ENCODE measurements at regions not wholly inside any gene's neighbourhood (a gene's known extent, or its start where the extent isn't known, plus 50 kb on each side); places are given as distances from the start of the nearest gene placed in this dataset.

DNA sequence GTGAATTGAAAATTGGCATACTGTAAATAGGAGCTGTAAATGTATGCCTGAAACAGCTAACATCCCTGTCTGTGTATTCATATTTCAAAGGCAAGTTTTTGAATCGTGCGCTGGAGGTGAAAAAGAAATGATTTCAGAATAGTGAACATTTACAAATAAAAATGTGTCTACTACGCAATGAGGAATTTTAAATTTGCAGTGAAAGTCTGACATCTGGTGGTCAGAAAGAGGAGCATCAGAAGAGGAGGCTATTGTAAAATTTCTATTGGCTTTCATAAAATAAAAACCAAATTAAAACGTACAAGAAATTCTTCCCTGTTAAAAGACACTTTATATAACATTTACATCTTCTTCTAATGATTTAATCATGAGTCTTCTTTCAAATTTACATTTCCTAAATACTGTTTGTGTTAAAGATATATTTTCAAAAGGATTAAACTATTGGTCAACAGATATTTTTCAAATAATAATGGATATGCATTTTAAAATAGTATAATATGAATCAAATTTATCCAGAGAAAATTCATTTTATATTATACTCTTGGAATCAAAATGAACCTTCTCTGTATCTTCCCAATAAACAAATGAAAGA lies 113.7 kb upstream of the RRP15 start:
- no peak for DNase-seq (ENCODE audit: low read depth in 1 of 2, low spot score in 1 of 2)
- Histone ChIP-seq H3K27me3 (ENCODE audit: insufficient read depth, poor library complexity, severe bottlenecking) (peaks cover 15% of the 10 kb centered on the region), H3K4me3 (replicated peaks; ENCODE audit: insufficient read depth, low read length) (no peak overlapping the region), H3K27ac (replicated peaks) (no peak overlapping the region)
- no peak for TF ChIP-seq GABPA (IDR thresholded peaks at IDR 0.05; ENCODE audit: low read depth)
- TF ChIP-seq, protein P1, sequence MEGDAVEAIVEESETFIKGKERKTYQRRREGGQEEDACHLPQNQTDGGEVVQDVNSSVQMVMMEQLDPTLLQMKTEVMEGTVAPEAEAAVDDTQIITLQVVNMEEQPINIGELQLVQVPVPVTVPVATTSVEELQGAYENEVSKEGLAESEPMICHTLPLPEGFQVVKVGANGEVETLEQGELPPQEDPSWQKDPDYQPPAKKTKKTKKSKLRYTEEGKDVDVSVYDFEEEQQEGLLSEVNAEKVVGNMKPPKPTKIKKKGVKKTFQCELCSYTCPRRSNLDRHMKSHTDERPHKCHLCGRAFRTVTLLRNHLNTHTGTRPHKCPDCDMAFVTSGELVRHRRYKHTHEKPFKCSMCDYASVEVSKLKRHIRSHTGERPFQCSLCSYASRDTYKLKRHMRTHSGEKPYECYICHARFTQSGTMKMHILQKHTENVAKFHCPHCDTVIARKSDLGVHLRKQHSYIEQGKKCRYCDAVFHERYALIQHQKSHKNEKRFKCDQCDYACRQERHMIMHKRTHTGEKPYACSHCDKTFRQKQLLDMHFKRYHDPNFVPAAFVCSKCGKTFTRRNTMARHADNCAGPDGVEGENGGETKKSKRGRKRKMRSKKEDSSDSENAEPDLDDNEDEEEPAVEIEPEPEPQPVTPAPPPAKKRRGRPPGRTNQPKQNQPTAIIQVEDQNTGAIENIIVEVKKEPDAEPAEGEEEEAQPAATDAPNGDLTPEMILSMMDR (IDR thresholded peaks at IDR 0.05; ENCODE audit: insufficient read depth, low read length): peak; percentile 49

DNA sequence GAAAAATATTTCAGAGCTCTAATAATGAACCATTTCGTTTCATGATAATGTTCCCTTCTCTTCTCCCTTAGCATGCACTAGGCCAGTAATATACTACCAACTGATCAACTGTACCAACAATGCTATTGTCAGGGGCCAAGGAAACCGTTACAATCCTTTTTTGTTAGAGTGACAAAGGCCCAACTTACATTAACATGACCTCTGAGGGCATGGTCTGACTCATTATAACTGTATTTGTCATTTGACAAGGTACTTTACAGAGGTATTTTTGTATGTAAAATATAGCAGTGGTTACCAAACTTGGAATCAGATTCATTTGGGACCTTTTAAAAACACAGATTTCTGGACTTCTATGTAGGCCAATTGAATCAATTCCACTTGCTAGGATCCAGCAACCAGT lies 102.6 kb upstream of the RRP15 start:
- Histone ChIP-seq H3K27ac (replicated peaks) (no peak overlapping the region), H3K4me3 (replicated peaks; ENCODE audit: insufficient read depth, low read length) (no peak overlapping the region), H3K27me3 (ENCODE audit: insufficient read depth, poor library complexity, severe bottlenecking) (no peaks in the 10 kb centered on the region)
- DNase-seq (ENCODE audit: low read depth in 1 of 2, low spot score in 1 of 2): no peak
- TF ChIP-seq GABPA (IDR thresholded peaks at IDR 0.05; ENCODE audit: low read depth): no peak
- TF ChIP-seq, protein P1 (IDR thresholded peaks at IDR 0.05; ENCODE audit: insufficient read depth, low read length): no peak

DNA sequence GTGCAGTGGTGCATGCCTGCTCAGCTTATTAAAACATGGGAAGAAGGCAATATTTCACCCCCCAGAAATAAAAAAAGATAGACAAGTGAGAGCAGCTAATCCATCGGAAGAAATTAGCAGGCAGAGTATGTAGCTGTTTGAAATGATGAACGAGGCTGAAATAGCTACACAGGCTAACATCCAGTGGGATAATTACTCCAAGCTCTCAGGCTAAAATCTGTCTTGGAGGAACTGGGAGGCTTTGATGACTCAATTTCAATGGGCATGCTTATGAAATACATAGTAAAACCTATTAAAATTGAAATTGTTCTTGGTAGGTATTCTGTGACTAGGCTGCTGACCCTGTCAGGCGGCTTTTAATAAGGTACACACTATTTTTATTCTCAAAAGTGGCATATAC lies 84.1 kb upstream of the RRP15 start:
- Histone ChIP-seq H3K27ac (replicated peaks) (no peak overlapping the region), H3K4me3 (replicated peaks; ENCODE audit: insufficient read depth, low read length) (no peak overlapping the region), H3K27me3 (ENCODE audit: insufficient read depth, poor library complexity, severe bottlenecking) (no peaks in the 10 kb centered on the region)
- DNase-seq (ENCODE audit: low read depth in 1 of 2, low spot score in 1 of 2): no peak
- TF ChIP-seq, protein P1 (IDR thresholded peaks at IDR 0.05; ENCODE audit: insufficient read depth, low read length): no peak
- TF ChIP-seq SPI1 (IDR thresholded peaks at IDR 0.05; ENCODE audit: borderline replicate concordance, low read depth) (no peak), GABPA (IDR thresholded peaks at IDR 0.05; ENCODE audit: low read depth) (no peak), POLR2AphosphoS5 (IDR thresholded peaks at IDR 0.05; ENCODE audit: low read depth) (no peak)
- TF ChIP-seq, protein P2, sequence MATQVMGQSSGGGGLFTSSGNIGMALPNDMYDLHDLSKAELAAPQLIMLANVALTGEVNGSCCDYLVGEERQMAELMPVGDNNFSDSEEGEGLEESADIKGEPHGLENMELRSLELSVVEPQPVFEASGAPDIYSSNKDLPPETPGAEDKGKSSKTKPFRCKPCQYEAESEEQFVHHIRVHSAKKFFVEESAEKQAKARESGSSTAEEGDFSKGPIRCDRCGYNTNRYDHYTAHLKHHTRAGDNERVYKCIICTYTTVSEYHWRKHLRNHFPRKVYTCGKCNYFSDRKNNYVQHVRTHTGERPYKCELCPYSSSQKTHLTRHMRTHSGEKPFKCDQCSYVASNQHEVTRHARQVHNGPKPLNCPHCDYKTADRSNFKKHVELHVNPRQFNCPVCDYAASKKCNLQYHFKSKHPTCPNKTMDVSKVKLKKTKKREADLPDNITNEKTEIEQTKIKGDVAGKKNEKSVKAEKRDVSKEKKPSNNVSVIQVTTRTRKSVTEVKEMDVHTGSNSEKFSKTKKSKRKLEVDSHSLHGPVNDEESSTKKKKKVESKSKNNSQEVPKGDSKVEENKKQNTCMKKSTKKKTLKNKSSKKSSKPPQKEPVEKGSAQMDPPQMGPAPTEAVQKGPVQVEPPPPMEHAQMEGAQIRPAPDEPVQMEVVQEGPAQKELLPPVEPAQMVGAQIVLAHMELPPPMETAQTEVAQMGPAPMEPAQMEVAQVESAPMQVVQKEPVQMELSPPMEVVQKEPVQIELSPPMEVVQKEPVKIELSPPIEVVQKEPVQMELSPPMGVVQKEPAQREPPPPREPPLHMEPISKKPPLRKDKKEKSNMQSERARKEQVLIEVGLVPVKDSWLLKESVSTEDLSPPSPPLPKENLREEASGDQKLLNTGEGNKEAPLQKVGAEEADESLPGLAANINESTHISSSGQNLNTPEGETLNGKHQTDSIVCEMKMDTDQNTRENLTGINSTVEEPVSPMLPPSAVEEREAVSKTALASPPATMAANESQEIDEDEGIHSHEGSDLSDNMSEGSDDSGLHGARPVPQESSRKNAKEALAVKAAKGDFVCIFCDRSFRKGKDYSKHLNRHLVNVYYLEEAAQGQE (IDR thresholded peaks at IDR 0.05; ENCODE audit: insufficient replicate concordance, low read depth): no peak

DNA sequence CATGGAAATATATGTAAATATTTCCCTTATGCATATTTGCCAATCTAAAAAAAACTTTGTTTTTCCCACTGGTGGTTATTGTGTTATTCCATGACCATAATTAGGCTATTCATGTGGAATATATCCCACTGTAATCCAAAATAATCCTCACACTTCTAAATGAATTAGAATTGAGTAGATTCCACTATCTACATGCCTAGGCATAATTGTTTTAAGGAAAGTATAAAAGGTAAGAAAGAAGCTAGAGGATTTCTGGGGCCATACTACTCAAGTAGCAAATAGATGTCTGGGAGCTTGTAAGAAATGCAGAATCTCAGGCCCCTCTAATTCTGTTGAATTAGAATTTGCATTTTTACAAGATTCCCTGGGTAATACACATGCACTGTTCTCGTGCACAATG lies 83.5 kb upstream of the RRP15 start:
- no peaks in the 10 kb centered on the region for H3K27me3 ChIP-seq (ENCODE audit: insufficient read depth, poor library complexity, severe bottlenecking)
- H3K27ac ChIP-seq (replicated peaks): no peak overlapping the region
- H3K4me3 ChIP-seq (replicated peaks; ENCODE audit: insufficient read depth, low read length): no peak overlapping the region
- no peak for DNase-seq (ENCODE audit: low read depth in 1 of 2, low spot score in 1 of 2)
- TF ChIP-seq, protein P2 (IDR thresholded peaks at IDR 0.05; ENCODE audit: insufficient replicate concordance, low read depth): no peak
- TF ChIP-seq GABPA (IDR thresholded peaks at IDR 0.05; ENCODE audit: low read depth) (no peak), SPI1 (IDR thresholded peaks at IDR 0.05; ENCODE audit: borderline replicate concordance, low read depth) (no peak), POLR2AphosphoS5 (IDR thresholded peaks at IDR 0.05; ENCODE audit: low read depth) (no peak)
- TF ChIP-seq, protein P1 (IDR thresholded peaks at IDR 0.05; ENCODE audit: insufficient read depth, low read length): no peak
